ENCODE measurements at regions not wholly inside any gene's neighbourhood (a gene's known extent, or its start where the extent isn't known, plus 50 kb on each side); places are given as distances from the start of the nearest gene placed in this dataset.

- Mint-ChIP-seq H3K27me3 (ENCODE audit: low read depth, unreplicated experiment) (peaks cover 5% of the 10 kb centered on the region), H3K9me3 (ENCODE audit: unreplicated experiment) (peaks cover 2% of the 10 kb centered on the region), H3K27ac (ENCODE audit: unreplicated experiment) (no peak overlapping the region), H3K4me3 (ENCODE audit: unreplicated experiment) (no peak overlapping the region), H3K36me3 (ENCODE audit: low read depth, unreplicated experiment) (no peaks in the 10 kb centered on the region), H3K4me1 (ENCODE audit: low read depth, unreplicated experiment) (peaks cover under 1% of the 10 kb centered on the region)
- no peaks in the 10 kb centered on the region for H4K20me1 ChIP-seq (ENCODE audit: insufficient read depth, low read length)
- no peaks in the 10 kb centered on the region for H3K79me2 ChIP-seq (ENCODE audit: insufficient read depth, low read length)
- no peak overlapping the region for H3K27ac ChIP-seq (ENCODE audit: low read depth, low read length)
- no peaks in the 10 kb centered on the region for H3K36me3 ChIP-seq (ENCODE audit: insufficient read depth, low read length)
- H3K9ac ChIP-seq (ENCODE audit: low read length), result no peak overlapping the region
- no peak for FAIRE-seq
- no peak for DNase-seq (ENCODE audit: low read depth)
- H3K4me1 ChIP-seq (ENCODE audit: insufficient read depth, low read length), result no peaks in the 10 kb centered on the region
- H3K4me2 ChIP-seq (ENCODE audit: low read length), result no peak overlapping the region
- H2AFZ ChIP-seq (ENCODE audit: low read depth, low read length), result no peak overlapping the region
- no peak for TF ChIP-seq EZH2 (IDR thresholded peaks at IDR 0.05; ENCODE audit: insufficient read depth, low read length)
- no peak for TF ChIP-seq CTCF (IDR thresholded peaks at IDR 0.05; ENCODE audit: insufficient read depth, low read depth, low read length)
- no peaks in the 10 kb centered on the region for H3K9me3 ChIP-seq (ENCODE audit: insufficient read depth, low read depth, low read length)
- H3K27me3 ChIP-seq (ENCODE audit: insufficient read depth, low read length), result no peaks in the 10 kb centered on the region
- H3K4me3 ChIP-seq (ENCODE audit: insufficient read depth, low read depth, low read length), result no peak overlapping the region
Measured at GRCh38 chr18:45527891-45528290, 87.4 kb upstream of the SLC14A2 start.

GRCh38 chr18:45528712-45529336 is 86.5 kb upstream of the SLC14A2 start:
- H3K36me3 ChIP-seq (ENCODE audit: insufficient read depth, low read length), result no peaks in the 10 kb centered on the region
- Mint-ChIP-seq H3K4me3 (ENCODE audit: unreplicated experiment) (no peak overlapping the region), H3K27ac (ENCODE audit: unreplicated experiment) (no peak overlapping the region), H3K4me1 (ENCODE audit: low read depth, unreplicated experiment) (no peaks in the 10 kb centered on the region), H3K27me3 (ENCODE audit: low read depth, unreplicated experiment) (peaks cover 5% of the 10 kb centered on the region), H3K9me3 (ENCODE audit: unreplicated experiment) (peaks cover 2% of the 10 kb centered on the region), H3K36me3 (ENCODE audit: low read depth, unreplicated experiment) (no peaks in the 10 kb centered on the region)
- no peak for TF ChIP-seq EZH2 (IDR thresholded peaks at IDR 0.05; ENCODE audit: insufficient read depth, low read length)
- TF ChIP-seq CTCF (IDR thresholded peaks at IDR 0.05; ENCODE audit: insufficient read depth, low read depth, low read length), result no peak
- FAIRE-seq, result no peak
- no peaks in the 10 kb centered on the region for H3K4me1 ChIP-seq (ENCODE audit: insufficient read depth, low read length)
- DNase-seq (ENCODE audit: low read depth), result no peak
- no peak overlapping the region for H3K27ac ChIP-seq (ENCODE audit: low read depth, low read length)
- H3K4me2 ChIP-seq (ENCODE audit: low read length), result no peak overlapping the region
- no peak overlapping the region for H3K9ac ChIP-seq (ENCODE audit: low read length)
- H3K27me3 ChIP-seq (ENCODE audit: insufficient read depth, low read length), result no peaks in the 10 kb centered on the region
- no peak overlapping the region for H2AFZ ChIP-seq (ENCODE audit: low read depth, low read length)
- no peaks in the 10 kb centered on the region for H3K79me2 ChIP-seq (ENCODE audit: insufficient read depth, low read length)
- no peak overlapping the region for H3K4me3 ChIP-seq (ENCODE audit: insufficient read depth, low read depth, low read length)
- no peaks in the 10 kb centered on the region for H3K9me3 ChIP-seq (ENCODE audit: insufficient read depth, low read depth, low read length)
- H4K20me1 ChIP-seq (ENCODE audit: insufficient read depth, low read length), result no peaks in the 10 kb centered on the region

GRCh38 chr18:45538444-45538843 is 76.8 kb upstream of the SLC14A2 start:
- Histone ChIP-seq H2AFZ (ENCODE audit: low read depth, low read length) (no peak overlapping the region), H3K9me3 (ENCODE audit: insufficient read depth, low read depth, low read length) (no peaks in the 10 kb centered on the region), H3K9ac (ENCODE audit: low read length) (no peak overlapping the region), H4K20me1 (ENCODE audit: insufficient read depth, low read length) (no peaks in the 10 kb centered on the region), H3K36me3 (ENCODE audit: insufficient read depth, low read length) (no peaks in the 10 kb centered on the region), H3K4me2 (ENCODE audit: low read length) (no peak overlapping the region), H3K4me1 (ENCODE audit: insufficient read depth, low read length) (no peaks in the 10 kb centered on the region), H3K27me3 (ENCODE audit: insufficient read depth, low read length) (peaks cover 7% of the 10 kb centered on the region), H3K27ac (ENCODE audit: low read depth, low read length) (no peak overlapping the region), H3K4me3 (ENCODE audit: insufficient read depth, low read depth, low read length) (no peak overlapping the region), H3K79me2 (ENCODE audit: insufficient read depth, low read length) (no peaks in the 10 kb centered on the region)
- no peaks in the 10 kb centered on the region for H3K36me3 Mint-ChIP-seq (ENCODE audit: low read depth, unreplicated experiment)
- H3K9me3 Mint-ChIP-seq (ENCODE audit: unreplicated experiment), result peaks cover 9% of the 10 kb centered on the region
- H3K4me3 Mint-ChIP-seq (ENCODE audit: unreplicated experiment), result no peak overlapping the region
- no peak for FAIRE-seq
- no peak for DNase-seq (ENCODE audit: low read depth)
- peaks cover 5% of the 10 kb centered on the region for H3K27me3 Mint-ChIP-seq (ENCODE audit: low read depth, unreplicated experiment)
- H3K27ac Mint-ChIP-seq (ENCODE audit: unreplicated experiment), result no peak overlapping the region
- H3K4me1 Mint-ChIP-seq (ENCODE audit: low read depth, unreplicated experiment), result no peaks in the 10 kb centered on the region
- TF ChIP-seq CTCF (IDR thresholded peaks at IDR 0.05; ENCODE audit: insufficient read depth, low read depth, low read length) (no peak), EZH2 (IDR thresholded peaks at IDR 0.05; ENCODE audit: insufficient read depth, low read length) (no peak)

Data from astrocyte (in vitro differentiated cells and primary cell).